Embryonic facial prominence (tissue), 1 donor: ENCODE measurements at regions not wholly inside any gene's neighbourhood (a gene's known extent, or its start where the extent isn't known, plus 50 kb on each side); places are given as distances from the start of the nearest gene placed in this dataset.

Source experiments
- DNase-seq: peaks from one replicate; pipeline ENCODE4 v3.0.0-alpha.2; 2016; ENCODE audit errors: extremely low spot score

- DNase-seq = no peak
Observed at GRCh38 chr15:69626095-69627066, 173.8 kb downstream of the RPLP1 start.

GRCh38 chr15:69627548-69628158 is 175.0 kb downstream of the RPLP1 start:
- no peak for DNase-seq

DNA sequence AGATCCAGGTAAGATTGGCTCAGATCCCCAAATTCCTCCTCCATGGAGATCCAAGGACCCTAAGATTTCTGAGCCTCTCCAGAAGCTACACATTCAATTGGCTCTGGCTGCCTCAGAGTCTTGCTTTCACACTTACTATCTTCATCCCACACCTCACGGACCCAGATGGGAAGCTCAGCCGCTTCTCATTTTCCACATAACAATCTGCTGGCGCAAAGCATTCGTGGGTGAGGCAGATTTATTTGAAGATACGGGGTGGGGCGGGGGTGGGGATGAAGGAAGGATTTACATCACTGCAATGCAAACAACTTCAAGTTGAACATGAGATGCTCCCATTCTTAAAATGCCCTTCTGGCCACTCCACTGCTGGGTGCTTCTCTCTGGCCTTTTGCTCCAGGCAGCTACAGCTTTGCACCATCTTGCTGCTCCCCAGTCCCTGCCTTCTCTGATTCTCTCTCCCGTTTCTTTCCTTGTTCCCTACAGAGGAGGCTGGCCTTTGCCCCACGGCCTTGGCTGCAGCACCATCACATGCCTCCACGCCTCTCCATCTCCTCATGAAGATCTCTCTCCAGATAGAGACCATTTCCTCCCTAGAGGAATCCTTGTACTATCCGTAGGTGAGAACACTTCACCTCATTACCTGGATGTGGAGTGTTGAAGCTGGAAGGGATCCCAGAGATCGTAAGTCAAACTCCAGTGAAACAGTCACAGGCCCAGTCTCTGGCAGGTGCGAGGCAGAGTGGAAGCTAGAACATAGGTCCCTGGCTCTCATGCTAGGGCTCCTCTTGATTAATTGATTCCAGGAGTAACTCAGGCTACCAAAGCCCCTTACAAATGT is 175.9 kb downstream of the RPLP1 start:
- no peak for DNase-seq

DNA sequence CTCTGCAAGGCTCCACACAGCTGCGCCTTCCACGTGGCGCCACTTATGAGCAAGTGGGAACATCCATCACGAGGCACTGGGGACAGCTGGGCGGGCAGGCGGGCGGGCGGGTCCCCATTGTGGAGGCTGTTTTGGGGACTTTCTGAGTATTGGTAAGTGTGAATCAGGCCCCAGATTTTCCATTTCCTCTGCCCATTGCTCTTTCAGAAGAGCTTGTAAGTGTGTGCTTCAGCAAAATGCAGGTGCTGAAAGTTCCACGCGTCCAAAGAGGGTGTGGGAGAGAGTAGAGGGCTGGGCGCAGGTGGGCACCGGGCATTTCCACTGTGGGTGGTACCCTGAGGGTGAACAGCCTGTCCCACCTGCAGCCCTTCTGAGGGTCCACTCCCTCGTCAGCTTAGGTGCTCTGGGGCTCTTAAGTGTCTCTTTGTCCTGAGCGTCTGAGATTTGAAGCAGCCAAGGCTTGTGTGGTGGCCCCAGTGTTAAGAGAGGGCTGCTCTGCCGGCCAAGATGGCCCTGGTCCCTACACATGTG is 177.1 kb downstream of the RPLP1 start:
- no peak for DNase-seq

DNA sequence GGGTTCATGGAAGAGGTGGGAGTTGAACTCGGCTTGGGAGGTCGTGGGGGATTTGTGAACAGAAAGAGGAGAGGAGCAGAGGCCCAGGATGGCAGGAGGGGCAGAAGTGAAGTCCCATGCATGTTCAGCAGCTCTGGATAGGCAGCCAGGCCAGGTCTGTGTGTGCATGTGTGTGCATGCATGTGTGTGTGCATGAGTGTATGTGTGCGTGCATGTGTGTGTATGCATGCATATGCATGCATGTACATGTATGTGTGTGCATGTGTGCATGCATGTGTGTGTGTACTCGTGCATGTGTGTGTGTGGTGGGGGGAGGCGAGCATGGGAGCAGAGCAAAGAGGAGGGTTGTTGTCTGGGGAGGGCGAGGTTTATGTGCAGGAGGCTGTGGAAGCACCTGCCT is 178.4 kb downstream of the RPLP1 start:
- no peak for DNase-seq

- no peak for DNase-seq
Observed at GRCh38 chr15:69631978-69632377, 179.4 kb downstream of the RPLP1 start.

- no peak for DNase-seq
Observed at GRCh38 chr15:69634860-69635259, 182.2 kb downstream of the RPLP1 start.

- no peak for DNase-seq
Observed at GRCh38 chr15:69636169-69636915, 183.7 kb downstream of the RPLP1 start.

- DNase-seq = no peak
Observed at GRCh38 chr15:69637818-69638217, 185.2 kb downstream of the RPLP1 start.

DNA sequence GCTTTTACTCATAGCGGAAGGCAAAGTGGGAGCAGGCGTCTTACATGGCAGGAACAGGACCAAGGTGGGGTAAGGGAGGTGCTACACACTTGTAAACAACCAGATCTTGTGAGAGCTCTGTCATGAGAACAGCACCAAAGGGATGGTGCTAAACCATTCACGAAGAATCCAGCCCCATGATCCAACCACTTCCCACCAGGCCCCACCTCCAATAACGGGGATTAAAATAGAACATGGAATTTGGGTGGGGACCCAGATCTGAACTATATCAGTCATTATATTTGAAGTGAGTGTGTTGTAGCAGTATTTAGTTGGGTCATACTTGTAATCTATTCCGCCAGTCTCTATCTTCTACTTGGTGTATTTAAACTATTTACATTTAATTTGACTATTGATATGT is 190.9 kb downstream of the RPLP1 start:
- DNase-seq = no peak

- no peak for DNase-seq
Observed at GRCh38 chr15:69643971-69644370, 191.4 kb downstream of the RPLP1 start.

- no peak for DNase-seq
Observed at GRCh38 chr15:69644876-69645275, 192.3 kb downstream of the RPLP1 start.

GRCh38 chr15:69647142-69647513 is 194.5 kb downstream of the RPLP1 start:
- no peak for DNase-seq

GRCh38 chr15:69648212-69648611 is 195.6 kb downstream of the RPLP1 start:
- DNase-seq = no peak

DNA sequence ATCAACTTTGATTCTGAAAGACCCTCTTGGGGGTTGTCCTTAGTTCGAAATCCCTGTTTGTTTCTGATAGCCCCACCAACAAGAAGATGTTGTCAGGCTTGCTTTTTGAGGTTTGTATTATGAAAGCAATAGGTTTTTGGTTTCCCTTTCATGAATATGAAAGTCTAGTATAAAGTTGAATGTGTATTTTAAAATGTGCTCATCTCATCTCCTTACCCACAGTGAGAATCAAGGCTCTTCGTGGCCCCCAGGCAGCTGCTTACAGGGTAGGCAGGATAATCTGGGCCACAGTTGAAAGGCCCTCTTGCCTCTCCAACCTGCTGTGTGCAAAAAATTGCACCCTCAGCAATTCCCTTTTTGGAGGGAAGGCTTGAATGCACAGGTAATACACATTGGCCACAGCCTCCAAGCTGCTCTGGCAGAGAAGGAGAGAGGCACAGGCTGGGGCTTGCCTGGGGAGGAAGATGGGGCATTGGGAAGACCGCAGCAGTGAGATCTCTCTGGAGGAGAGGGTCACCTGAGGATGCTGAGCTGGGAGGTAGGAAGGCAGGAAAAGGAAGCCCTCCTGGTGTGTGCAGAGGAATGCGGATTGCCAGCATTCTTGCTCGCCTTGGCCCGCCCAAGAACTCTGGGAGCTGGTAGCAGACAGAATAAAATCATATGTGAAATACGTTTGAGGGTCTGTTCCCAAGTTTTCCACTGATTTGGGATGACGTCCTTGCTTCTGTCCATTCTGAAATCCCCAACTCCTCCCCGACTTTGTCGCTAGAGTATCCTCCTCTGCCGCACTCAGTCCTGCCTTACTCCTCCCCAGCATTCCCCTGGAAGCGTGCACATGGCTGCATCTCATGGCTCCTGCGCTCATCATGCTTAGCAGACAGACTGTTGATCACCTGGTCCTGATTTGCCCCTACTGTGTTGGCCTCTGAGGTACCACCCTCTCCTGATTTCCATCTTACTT is 196.4 kb downstream of the RPLP1 start:
- DNase-seq = no peak

- DNase-seq = no peak
Observed at GRCh38 chr15:69652293-69652692, 199.7 kb downstream of the RPLP1 start.

GRCh38 chr15:69652751-69653305 is 200.2 kb downstream of the RPLP1 start:
- DNase-seq = no peak

DNA sequence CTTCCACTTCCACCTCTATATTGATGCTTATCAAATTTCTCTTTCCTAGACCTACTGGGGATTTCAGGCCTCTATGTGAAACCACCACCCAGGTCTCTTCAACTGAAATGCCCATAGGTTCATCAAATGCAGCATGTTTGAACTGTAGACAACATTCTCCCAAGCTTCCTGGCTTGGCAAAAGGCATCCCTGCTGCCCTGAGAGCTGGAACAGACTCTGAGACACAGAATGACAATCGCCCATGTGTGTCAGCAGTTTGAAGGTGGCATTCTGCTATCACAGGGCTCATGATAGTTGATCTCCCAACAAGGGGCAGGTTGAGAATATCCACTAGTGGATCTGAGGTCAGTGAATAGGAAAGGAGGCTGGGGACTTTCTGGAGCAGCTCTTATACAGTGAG is 200.7 kb downstream of the RPLP1 start:
- no peak for DNase-seq

DNA sequence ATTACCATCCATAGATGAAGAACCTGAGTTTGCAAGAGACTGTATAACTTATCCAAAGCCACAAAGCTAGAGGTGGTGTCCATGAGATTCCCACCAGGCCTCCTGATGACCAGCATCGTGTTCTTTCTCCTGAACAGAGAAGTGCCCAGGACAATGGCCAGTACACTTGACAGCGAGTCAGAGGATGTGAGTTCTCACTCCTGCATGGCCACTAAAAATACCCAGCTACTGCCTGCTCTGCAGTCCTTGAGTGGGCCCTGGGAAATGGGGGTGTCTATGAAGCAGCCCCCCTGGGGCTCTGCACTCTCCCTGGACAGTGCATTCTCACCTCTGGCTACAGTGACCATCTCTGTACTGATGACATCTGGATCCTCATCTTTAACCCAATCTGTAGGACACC is 201.2 kb downstream of the RPLP1 start:
- no peak for DNase-seq
